Tibial artery (tissue), 4 donors: ENCODE measurements at regions not wholly inside any gene's neighbourhood (a gene's known extent, or its start where the extent isn't known, plus 50 kb on each side); places are given as distances from the start of the nearest gene placed in this dataset.

Source experiments
- DNase-seq, 2 donors: peaks; one replicate each; pipeline ENCODE4 v3.0.0-alpha.2; 2019
- H3K27ac ChIP-seq, 2 donors: fragments of 200-600 bp; sonication (generic) in 1 of 2; 1 replicate in 1 of 2; 2 replicates in 1 of 2; pipeline ENCODE4 v1.5.1; 2018 to 2019; ENCODE audit warnings: mild to moderate bottlenecking in 1 of 2
- H3K27me3 ChIP-seq, 2 donors: fragments of 200-600 bp; sonication (generic) in 1 of 2; one replicate each; pipeline versions ENCODE4 v1.5.1 to v1.6.0; 2016 to 2019
- H3K36me3 ChIP-seq, 3 donors: fragments of 200-600 bp; sonication (generic) in 2 of 3; one replicate each; pipeline ENCODE4 v1.5.1; 2016 to 2019; ENCODE audit warnings: mild to moderate bottlenecking in 2 of 3
- H3K4me1 ChIP-seq, 4 donors: fragments of 200-600 bp; sonication (generic) in 2 of 4; 1 replicate in 3 of 4; 2 replicates in 1 of 4; pipeline ENCODE4 v1.5.1; 2016 to 2019
- H3K4me3 ChIP-seq, 2 donors: fragments of 200-600 bp; sonication (generic) in 1 of 2; 1 replicate in 1 of 2; 2 replicates in 1 of 2; pipeline ENCODE4 v1.5.1; 2018 to 2019; ENCODE audit warnings: mild to moderate bottlenecking in 2 of 2
- H3K9me3 ChIP-seq, 3 donors: fragments of 200-600 bp; sonication (generic) in 1 of 3; one replicate each; pipeline ENCODE4 v1.5.1; 2016 to 2019
- intact Hi-C: fragments of 100-400 bp; cut with DNase I; formaldehyde crosslinking; loops from one replicate; pipeline ENCODE4 v1.15.0; 2023; ENCODE audit warnings: low total_unique reads
- TF ChIP-seq, protein P1 (sequence below), 2 experiments: fragments of 200-600 bp in 1 of 2; fragments of 450-650 bp in 1 of 2; IDR thresholded peaks; one replicate each; pipeline ENCODE4 v1.5.1; 2017 to 2019; ENCODE audit warnings: antibody characterized with exemption in 2 of 2, mild to moderate bottlenecking in 1 of 2, moderate library complexity in 1 of 2

DNA sequence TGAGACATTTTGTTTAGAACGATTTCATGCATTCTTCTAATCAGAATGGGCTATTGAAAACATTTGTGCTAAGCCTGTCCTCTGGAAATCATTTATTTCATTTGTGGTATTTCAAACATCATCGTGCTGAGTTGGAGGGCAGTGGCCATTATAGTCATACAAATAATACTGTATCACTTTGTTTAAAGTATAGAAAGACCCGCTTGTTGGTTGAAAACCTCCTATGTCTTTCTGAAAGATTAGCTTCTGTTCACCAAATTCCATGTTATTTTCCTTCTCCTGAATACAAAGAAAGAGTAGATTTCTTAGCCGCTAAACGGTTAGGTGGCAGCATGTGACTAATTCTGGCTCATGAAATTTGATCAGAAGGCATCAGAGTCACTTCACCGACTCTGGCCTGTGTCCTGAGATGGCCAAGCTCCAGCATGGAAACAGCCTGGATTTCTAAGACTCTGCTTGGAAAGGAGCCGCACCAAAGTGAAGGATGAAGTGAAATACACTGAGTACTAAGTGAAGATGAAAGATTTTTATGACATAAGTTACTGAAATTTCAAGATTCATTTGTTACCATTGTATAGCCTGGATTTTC is 355.1 kb downstream of the USP25 start:
- intact Hi-C loops = loop anchor here (5.0 kb wide), 1 partner anchor 247 kb away; no protein-coding TSS in a partner anchor
- Histone ChIP-seq H3K4me3 (no peak overlapping the region), H3K4me1 (no peaks in the 10 kb centered on the region), H3K36me3 (no peaks in the 10 kb centered on the region), H3K27ac (peak overlapping the region in 1 of 2 donors; percentile 3), H3K9me3 (no peaks in the 10 kb centered on the region), H3K27me3 (no peaks in the 10 kb centered on the region)
- TF ChIP-seq, protein P1, sequence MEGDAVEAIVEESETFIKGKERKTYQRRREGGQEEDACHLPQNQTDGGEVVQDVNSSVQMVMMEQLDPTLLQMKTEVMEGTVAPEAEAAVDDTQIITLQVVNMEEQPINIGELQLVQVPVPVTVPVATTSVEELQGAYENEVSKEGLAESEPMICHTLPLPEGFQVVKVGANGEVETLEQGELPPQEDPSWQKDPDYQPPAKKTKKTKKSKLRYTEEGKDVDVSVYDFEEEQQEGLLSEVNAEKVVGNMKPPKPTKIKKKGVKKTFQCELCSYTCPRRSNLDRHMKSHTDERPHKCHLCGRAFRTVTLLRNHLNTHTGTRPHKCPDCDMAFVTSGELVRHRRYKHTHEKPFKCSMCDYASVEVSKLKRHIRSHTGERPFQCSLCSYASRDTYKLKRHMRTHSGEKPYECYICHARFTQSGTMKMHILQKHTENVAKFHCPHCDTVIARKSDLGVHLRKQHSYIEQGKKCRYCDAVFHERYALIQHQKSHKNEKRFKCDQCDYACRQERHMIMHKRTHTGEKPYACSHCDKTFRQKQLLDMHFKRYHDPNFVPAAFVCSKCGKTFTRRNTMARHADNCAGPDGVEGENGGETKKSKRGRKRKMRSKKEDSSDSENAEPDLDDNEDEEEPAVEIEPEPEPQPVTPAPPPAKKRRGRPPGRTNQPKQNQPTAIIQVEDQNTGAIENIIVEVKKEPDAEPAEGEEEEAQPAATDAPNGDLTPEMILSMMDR (IDR thresholded peaks at IDR 0.05) = no peak
- DNase-seq = peak; percentile 72 to 75

DNA sequence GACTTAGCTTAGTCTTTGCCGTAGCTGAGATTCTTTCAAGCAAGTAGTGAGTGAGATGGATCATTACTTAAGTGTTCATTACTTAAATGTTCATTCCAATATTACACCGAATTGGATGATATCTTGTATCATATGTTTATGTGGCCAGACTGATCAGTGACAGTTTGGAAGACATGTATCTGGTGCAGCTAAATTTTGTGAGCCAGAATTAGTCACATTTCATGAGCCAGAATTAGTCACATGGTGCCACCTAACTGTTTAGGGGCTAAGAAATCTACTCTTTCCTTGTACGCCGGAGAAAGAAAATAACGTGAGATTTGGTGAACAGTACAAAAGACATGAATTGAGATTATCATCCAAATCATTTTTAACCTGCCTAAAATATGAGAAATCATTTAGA is 355.6 kb downstream of the USP25 start:
- no peaks in the 10 kb centered on the region for H3K27me3 ChIP-seq
- H3K36me3 ChIP-seq = no peaks in the 10 kb centered on the region
- H3K4me3 ChIP-seq = no peak overlapping the region
- intact Hi-C loops = no loop called here
- peak overlapping the region in 1 of 2 donors; percentile 4 for H3K27ac ChIP-seq
- no peaks in the 10 kb centered on the region for H3K4me1 ChIP-seq
- TF ChIP-seq, protein P1 (IDR thresholded peaks at IDR 0.05) = no peak
- H3K9me3 ChIP-seq = no peaks in the 10 kb centered on the region
- DNase-seq = no peak

DNA sequence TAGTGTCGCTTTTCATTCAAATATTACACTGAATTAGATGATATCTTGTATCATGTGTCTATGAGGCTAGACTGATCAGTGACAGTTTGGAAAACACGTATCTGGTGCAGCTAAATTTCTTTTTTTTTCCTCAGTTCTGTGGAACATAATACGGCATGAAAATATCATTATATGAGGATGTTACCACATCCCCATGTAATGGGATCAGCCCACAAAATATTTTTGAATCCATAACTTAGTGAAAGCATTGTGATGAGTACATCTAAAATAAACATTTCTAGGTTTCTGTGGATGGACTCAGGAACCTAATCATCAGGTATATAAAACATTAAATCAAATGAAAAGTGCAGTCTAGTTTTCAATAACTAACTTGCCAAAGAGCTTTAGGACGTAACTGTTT is 356.3 kb downstream of the USP25 start:
- Histone ChIP-seq H3K4me3 (no peak overlapping the region), H3K27ac (no peak overlapping the region), H3K9me3 (no peaks in the 10 kb centered on the region), H3K36me3 (no peaks in the 10 kb centered on the region), H3K4me1 (no peaks in the 10 kb centered on the region), H3K27me3 (no peaks in the 10 kb centered on the region)
- TF ChIP-seq, protein P1 (IDR thresholded peaks at IDR 0.05) = no peak
- intact Hi-C loops = no loop called here
- DNase-seq = no peak

DNA sequence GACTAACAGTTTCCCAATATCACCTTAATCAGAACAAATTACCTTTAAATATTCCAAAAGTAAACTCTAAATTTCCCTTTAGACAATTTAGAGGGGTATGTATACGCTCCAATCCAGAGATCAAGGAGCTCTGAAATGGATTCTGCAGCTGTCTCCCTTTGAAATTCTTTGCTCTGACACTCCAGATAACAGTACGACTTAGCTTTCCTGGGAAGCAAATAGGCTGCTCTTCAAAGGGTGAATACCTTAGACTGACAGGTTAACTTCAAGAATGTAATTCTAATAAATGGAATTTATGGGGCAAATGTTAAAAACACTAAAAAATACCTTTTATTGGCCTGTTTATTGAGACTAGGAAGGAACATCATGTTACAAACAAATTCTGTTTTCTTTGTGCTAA is 357.2 kb downstream of the USP25 start:
- intact Hi-C loops = no loop called here
- no peak for DNase-seq
- H3K27me3 ChIP-seq = no peaks in the 10 kb centered on the region
- H3K36me3 ChIP-seq = no peaks in the 10 kb centered on the region
- H3K27ac ChIP-seq = no peak overlapping the region
- no peak overlapping the region for H3K4me3 ChIP-seq
- H3K4me1 ChIP-seq = no peaks in the 10 kb centered on the region
- H3K9me3 ChIP-seq = no peaks in the 10 kb centered on the region
- TF ChIP-seq, protein P1 (IDR thresholded peaks at IDR 0.05) = no peak

DNA sequence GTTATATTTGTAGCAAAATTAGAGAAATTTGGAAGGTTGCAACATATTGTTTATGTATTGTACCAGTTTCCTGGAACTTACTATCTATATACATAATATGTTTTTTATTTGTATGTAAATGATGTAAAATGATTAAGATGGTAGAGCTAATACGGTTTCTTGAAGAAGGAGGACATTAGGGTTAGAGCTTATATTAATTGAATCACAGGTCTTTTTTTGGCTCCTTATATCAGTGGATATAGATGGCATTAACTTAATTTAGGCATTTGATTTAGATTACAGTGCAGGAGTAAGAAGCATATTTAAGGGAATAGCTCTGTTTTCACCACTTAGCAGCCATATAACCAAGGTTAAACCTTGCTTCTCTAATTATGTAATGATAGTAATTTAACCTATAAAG is 357.7 kb downstream of the USP25 start:
- no peak overlapping the region for H3K27ac ChIP-seq
- DNase-seq = no peak
- no peaks in the 10 kb centered on the region for H3K36me3 ChIP-seq
- no peaks in the 10 kb centered on the region for H3K4me1 ChIP-seq
- intact Hi-C loops = no loop called here
- TF ChIP-seq, protein P1 (IDR thresholded peaks at IDR 0.05) = no peak
- no peak overlapping the region for H3K4me3 ChIP-seq
- no peaks in the 10 kb centered on the region for H3K9me3 ChIP-seq
- no peaks in the 10 kb centered on the region for H3K27me3 ChIP-seq

DNA sequence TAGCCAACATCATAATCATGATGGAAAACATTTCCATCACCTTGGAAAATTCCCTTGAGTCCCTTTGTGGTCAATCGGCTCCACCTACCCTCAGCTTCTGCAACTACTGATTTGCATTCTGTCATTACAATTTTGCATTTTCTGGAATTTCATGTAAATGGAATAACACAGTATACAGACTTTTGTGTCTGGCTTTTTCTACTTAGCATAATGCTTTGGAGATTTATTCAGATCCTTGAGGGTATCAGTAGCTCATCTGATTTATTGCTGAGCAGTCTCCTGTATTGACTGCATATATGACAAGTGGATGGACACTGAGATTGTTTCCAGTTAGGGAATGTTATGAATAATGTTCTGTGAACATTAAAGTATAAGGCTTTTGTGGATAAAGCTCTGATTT is 358.3 kb downstream of the USP25 start:
- no peak for DNase-seq
- Histone ChIP-seq H3K27ac (no peak overlapping the region), H3K4me1 (no peaks in the 10 kb centered on the region), H3K36me3 (no peaks in the 10 kb centered on the region), H3K9me3 (no peaks in the 10 kb centered on the region), H3K4me3 (no peak overlapping the region), H3K27me3 (no peaks in the 10 kb centered on the region)
- TF ChIP-seq, protein P1 (IDR thresholded peaks at IDR 0.05) = no peak
- intact Hi-C loops = no loop called here
